ENCODE measurements at regions not wholly inside any gene's neighbourhood (a gene's known extent, or its start where the extent isn't known, plus 50 kb on each side); places are given as distances from the start of the nearest gene placed in this dataset.

GRCh38 chr13:40143106-40143505, 487.6 kb downstream of the COG6 start:
- DNase-seq (ENCODE audit: low read depth, low spot score), result no peak

GRCh38 chr13:40143559-40143958, 488.1 kb downstream of the COG6 start:
- DNase-seq (ENCODE audit: low read depth, low spot score), result no peak

GRCh38 chr13:40145139-40145538, 489.7 kb downstream of the COG6 start:
- DNase-seq (ENCODE audit: low read depth, low spot score), result peak; percentile 16

GRCh38 chr13:40146063-40146462, 490.6 kb downstream of the COG6 start:
- DNase-seq (ENCODE audit: low read depth, low spot score), result no peak

GRCh38 chr13:40146611-40147117, 491.2 kb downstream of the COG6 start:
- DNase-seq (ENCODE audit: low read depth, low spot score), result no peak

GRCh38 chr13:40148101-40148500, 492.6 kb downstream of the COG6 start:
- no peak for DNase-seq (ENCODE audit: low read depth, low spot score)

DNA sequence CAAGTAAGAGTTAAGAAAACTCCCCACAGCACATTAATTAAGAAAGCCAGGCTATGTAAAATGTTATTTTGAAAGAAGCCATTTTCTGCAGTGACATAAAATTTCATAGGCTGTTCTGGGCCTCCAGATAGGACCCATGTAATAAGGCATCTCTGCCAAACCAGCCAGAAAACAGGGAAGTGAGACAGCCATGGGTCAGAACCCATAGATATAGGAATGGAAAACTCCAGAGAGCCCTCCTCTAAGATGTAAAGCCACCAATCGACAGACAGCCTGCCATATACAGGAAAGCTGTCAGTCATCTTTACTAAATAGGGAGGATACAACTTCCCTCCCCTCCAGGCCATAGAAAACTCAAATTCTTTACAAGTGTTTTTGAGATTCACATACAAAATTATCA, 493.3 kb downstream of the COG6 start:
- no peak for DNase-seq (ENCODE audit: low read depth, low spot score)

DNA sequence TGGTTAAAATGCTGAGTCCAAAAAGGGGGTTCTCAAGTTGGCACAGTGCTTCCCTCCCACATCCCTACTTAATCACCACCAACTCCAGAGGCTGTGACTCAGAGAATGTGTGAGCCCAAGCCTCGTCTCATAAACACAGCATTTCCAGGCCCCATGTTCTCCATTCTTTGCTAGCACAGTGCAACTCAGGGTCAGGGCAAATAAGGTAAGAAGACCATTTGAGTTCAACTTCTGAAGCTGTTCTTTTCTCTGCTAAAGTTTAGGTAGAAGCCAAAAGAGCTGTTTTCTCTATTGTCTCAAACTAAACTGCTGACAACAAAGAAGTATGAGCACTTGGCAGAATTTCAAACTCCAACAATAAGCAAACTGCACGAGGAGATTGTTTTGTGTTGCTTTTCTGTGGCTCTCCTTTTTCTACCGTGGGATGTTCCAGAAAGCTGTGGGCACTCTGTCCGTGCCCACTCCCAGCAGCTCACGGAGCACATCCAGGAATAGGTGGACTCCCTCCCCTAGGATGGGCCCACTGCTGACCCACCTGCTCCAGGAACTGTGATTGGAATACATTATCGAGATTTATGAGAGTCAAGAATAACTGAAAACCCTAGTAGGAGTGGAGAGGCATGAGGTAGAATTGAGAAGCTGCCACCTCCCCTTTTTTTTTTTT, 494.3 kb downstream of the COG6 start:
- DNase-seq (ENCODE audit: low read depth, low spot score), result no peak

- DNase-seq (ENCODE audit: low read depth, low spot score), result no peak
These were observed 496.2 kb downstream of the COG6 start for GRCh38 chr13:40151673-40152072.

- DNase-seq (ENCODE audit: low read depth, low spot score), result no peak
These were observed 496.7 kb downstream of the COG6 start for GRCh38 chr13:40152145-40152544.

GRCh38 chr13:40152922-40153321, 497.5 kb downstream of the COG6 start:
- no peak for DNase-seq (ENCODE audit: low read depth, low spot score)

DNA sequence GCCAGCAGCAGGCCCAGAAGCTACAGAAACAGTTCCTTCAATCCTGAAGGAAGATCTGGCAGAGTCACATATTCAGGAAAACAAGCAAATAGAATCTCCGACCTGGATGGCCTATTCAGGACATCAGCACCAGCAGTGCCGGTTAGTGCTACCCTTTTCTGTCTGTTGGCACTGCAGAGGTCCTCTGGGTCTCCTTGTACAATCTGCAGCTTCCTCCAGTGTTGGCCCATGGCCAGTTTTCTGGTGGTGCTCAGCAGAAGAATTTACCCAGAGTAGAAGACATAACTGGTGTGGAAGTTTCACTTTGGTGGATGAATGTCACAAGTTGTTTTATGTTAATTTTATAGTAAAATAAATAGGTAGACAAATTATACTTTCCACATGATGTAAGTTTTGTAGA, 498.1 kb downstream of the COG6 start:
- no peak for DNase-seq (ENCODE audit: low read depth, low spot score)

DNA sequence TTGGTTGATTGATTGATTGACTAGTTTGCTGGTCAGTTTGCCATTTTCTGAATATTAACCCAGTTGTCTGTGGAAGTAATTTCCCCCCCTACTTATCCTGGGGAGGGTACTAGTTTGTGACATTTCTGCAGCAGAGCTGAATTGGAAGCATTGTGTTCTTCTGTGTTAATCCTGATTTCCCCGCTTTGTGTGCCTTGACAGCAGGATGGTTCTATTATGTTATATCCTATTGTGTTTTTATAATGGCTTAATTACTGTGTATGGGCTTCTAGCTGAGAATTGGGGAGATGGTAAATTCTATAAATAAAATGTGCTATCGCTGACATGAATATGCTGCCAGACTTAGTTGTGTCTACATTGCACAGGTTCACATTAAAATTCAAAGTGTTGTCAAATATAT, 499.7 kb downstream of the COG6 start:
- DNase-seq (ENCODE audit: low read depth, low spot score), result no peak

GRCh38 chr13:40158218-40158617, 502.8 kb downstream of the COG6 start:
- no peak for DNase-seq (ENCODE audit: low read depth, low spot score)

- no peak for DNase-seq (ENCODE audit: low read depth, low spot score)
These were observed 503.3 kb downstream of the COG6 start for GRCh38 chr13:40158757-40159156.

- no peak for DNase-seq (ENCODE audit: low read depth, low spot score)
These were observed 504.3 kb downstream of the COG6 start for GRCh38 chr13:40159736-40160135.

GRCh38 chr13:40160618-40161350, 505.3 kb downstream of the COG6 start:
- no peak for DNase-seq (ENCODE audit: low read depth, low spot score)

DNA sequence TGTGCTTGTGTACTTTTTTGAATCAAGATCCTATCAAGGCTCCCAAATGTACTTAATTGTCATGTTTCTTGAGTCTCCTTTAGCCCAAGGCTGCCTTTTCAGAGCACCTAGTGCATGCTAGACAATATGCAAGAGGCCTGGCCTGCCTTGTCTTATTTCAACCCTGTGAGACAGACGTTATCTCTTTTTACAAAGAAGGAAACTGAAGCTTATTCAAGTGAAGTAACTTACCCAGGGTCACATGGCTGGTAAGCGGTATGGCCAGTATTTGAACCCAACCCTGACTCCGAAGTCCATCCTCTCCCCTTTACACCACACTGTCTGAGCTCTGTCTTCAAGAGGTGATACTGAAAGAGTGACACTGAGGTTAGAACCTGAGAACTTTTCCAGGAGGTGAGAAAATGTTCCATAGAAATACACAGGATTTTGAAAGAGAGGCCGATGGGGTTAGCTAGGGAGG, 505.1 kb downstream of the FOXO1 start:
- DNase-seq (ENCODE audit: low read depth, low spot score), result no peak

GRCh38 chr13:40161931-40162330, 504.5 kb downstream of the FOXO1 start:
- no peak for DNase-seq (ENCODE audit: low read depth, low spot score)

GRCh38 chr13:40163066-40164000, 503.1 kb downstream of the FOXO1 start:
- DNase-seq (ENCODE audit: low read depth, low spot score), result no peak

DNA sequence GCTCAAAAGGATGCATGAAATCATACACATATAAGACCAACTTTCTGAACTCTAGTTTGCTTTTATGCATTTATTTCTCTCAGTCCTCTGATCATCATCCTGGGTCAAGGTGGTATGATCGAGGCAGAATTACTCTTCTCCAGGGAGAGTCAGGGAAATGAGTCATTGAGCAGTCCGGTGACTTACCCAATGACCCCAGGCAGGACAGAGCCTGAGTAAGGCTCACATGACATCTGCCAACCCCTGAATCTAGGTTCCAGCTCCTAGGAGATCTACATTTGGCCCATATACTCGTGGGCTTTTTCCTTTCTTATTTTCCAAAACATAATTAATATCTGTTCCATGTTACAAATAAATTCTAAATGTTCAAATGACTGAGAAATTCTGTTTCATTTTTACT, 502.3 kb downstream of the FOXO1 start:
- DNase-seq (ENCODE audit: low read depth, low spot score), result no peak

DNA sequence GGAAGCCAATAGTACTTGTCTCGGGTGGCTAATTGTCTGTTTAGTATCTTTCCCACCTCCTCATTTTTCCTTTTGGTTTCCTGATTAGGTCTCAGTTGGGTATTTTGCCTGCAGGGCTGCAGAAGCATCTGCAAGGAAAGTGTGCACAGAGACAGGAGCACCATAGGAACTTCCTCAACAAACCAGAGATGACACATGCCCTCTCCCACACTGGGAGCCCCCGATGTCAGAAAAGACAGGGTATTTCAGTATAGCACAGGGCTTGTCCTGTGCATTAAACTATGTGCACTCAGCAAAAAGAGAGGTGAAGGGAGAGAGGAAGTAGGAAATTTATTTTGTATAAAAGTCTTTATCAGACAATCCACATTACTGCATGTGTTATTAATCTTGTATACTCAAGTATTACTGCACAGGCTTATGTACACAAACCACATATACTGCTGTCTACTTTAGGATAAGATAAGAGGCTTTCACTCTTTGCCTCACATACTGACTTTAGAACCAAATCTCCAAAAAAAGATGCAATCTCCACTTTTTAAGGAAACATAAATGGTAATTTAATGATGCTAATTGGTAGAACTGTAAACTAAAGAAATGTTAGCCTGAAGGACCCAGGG, 501.0 kb downstream of the FOXO1 start:
- no peak for DNase-seq (ENCODE audit: low read depth, low spot score)
